HL-60 (cell line): ENCODE measurements at regions not wholly inside any gene's neighbourhood (a gene's known extent, or its start where the extent isn't known, plus 50 kb on each side); places are given as distances from the start of the nearest gene placed in this dataset.

Experiments used
- DNase-seq, 2 experiments: peaks; one replicate each; pipeline ENCODE4 v3.0.0-alpha.2; 2010 to 2020; ENCODE audit warnings: low read depth in 1 of 2, low spot score in 1 of 2
- H3K27ac ChIP-seq: fragments of 250-450 bp; sonication (Bioruptor Pico); replicated peaks from 2 replicates; pipeline ENCODE4 v1.5.1; 2020; ENCODE audit warnings: mild to moderate bottlenecking, moderate library complexity
- H3K27me3 ChIP-seq: fragments of 250-450 bp; sonication (Bioruptor Pico); 2 replicates; pipeline ENCODE4 v1.5.1; 2021; ENCODE audit warnings: mild to moderate bottlenecking, moderate library complexity; ENCODE audit not compliant: insufficient read depth, poor library complexity, severe bottlenecking
- H3K4me3 ChIP-seq: replicated peaks from 2 replicates; pipeline ENCODE4 v1.5.1; 2011; ENCODE audit warnings: mild to moderate bottlenecking, control low read depth, low read length; ENCODE audit not compliant: insufficient read depth
- GABPA ChIP-seq: IDR thresholded peaks from 2 replicates; pipeline ENCODE4 v1.6.1; 2012; ENCODE audit warnings: low read depth
- POLR2AphosphoS5 ChIP-seq: IDR thresholded peaks from 2 replicates; pipeline ENCODE4 v1.6.1; 2012; ENCODE audit warnings: low read depth
- SPI1 ChIP-seq: IDR thresholded peaks from 2 replicates; pipeline ENCODE4 v1.6.1; 2012; ENCODE audit warnings: low read depth, mild to moderate bottlenecking, borderline replicate concordance
- TF ChIP-seq, protein P1 (sequence below): IDR thresholded peaks from 2 replicates; pipeline ENCODE4 v1.6.1; 2012; ENCODE audit warnings: low read depth; ENCODE audit not compliant: insufficient replicate concordance
- TF ChIP-seq, protein P2 (sequence below): IDR thresholded peaks from one replicate; pipeline ENCODE4 v1.5.1; 2011; ENCODE audit warnings: low read length, control low read depth, inconsistent platforms; ENCODE audit not compliant: insufficient read depth

DNA sequence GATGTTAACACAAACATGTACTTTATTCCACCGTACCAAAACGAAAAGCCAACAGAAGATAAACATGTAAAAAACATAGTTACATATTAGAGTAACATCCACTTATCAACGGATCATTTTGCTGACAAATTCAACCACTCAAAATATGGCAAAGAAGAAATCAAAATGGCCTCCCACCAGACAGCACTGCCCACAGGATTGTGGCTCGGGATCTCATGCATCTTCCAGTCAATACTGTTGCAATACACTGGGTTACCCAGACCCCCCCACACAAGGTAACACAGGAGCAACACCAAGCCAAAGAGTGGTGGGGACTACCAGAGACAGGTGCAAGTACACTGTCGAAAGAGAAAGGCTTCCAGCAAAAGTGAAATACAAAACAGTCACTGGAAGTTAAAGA, 57.9 kb upstream of the NHSL1 start:
- Histone ChIP-seq H3K27ac (no peak overlapping the region), H3K4me3 (no peak overlapping the region), H3K27me3 (no peaks in the 10 kb centered on the region)
- TF ChIP-seq, protein P1, sequence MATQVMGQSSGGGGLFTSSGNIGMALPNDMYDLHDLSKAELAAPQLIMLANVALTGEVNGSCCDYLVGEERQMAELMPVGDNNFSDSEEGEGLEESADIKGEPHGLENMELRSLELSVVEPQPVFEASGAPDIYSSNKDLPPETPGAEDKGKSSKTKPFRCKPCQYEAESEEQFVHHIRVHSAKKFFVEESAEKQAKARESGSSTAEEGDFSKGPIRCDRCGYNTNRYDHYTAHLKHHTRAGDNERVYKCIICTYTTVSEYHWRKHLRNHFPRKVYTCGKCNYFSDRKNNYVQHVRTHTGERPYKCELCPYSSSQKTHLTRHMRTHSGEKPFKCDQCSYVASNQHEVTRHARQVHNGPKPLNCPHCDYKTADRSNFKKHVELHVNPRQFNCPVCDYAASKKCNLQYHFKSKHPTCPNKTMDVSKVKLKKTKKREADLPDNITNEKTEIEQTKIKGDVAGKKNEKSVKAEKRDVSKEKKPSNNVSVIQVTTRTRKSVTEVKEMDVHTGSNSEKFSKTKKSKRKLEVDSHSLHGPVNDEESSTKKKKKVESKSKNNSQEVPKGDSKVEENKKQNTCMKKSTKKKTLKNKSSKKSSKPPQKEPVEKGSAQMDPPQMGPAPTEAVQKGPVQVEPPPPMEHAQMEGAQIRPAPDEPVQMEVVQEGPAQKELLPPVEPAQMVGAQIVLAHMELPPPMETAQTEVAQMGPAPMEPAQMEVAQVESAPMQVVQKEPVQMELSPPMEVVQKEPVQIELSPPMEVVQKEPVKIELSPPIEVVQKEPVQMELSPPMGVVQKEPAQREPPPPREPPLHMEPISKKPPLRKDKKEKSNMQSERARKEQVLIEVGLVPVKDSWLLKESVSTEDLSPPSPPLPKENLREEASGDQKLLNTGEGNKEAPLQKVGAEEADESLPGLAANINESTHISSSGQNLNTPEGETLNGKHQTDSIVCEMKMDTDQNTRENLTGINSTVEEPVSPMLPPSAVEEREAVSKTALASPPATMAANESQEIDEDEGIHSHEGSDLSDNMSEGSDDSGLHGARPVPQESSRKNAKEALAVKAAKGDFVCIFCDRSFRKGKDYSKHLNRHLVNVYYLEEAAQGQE: no peak
- TF ChIP-seq SPI1 (no peak), POLR2AphosphoS5 (no peak), GABPA (no peak)
- TF ChIP-seq, protein P2, sequence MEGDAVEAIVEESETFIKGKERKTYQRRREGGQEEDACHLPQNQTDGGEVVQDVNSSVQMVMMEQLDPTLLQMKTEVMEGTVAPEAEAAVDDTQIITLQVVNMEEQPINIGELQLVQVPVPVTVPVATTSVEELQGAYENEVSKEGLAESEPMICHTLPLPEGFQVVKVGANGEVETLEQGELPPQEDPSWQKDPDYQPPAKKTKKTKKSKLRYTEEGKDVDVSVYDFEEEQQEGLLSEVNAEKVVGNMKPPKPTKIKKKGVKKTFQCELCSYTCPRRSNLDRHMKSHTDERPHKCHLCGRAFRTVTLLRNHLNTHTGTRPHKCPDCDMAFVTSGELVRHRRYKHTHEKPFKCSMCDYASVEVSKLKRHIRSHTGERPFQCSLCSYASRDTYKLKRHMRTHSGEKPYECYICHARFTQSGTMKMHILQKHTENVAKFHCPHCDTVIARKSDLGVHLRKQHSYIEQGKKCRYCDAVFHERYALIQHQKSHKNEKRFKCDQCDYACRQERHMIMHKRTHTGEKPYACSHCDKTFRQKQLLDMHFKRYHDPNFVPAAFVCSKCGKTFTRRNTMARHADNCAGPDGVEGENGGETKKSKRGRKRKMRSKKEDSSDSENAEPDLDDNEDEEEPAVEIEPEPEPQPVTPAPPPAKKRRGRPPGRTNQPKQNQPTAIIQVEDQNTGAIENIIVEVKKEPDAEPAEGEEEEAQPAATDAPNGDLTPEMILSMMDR: no peak
- no peak for DNase-seq

DNA sequence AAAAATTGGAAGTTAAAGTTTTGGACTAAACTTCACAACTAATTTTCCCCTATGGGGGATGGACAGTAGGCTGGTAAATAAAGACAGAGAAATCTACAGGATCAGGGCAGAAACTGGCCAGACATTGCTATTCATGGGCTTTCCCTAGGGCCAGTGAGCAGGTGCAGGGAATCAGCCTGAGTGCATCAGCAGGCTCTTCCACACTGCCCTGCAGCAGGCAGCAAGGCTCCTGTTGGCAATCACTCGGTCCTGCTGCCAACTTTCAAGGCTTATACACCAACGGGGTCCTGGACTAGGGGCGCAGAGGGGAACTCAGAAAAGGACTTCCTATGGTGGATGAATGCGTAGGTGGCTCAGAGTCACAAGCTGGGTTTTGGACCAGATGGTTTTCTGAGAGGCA, 59.8 kb upstream of the NHSL1 start:
- Histone ChIP-seq H3K27me3 (no peaks in the 10 kb centered on the region), H3K4me3 (no peak overlapping the region), H3K27ac (no peak overlapping the region)
- TF ChIP-seq GABPA: no peak
- TF ChIP-seq, protein P1: no peak
- no peak for TF ChIP-seq SPI1
- no peak for DNase-seq

DNA sequence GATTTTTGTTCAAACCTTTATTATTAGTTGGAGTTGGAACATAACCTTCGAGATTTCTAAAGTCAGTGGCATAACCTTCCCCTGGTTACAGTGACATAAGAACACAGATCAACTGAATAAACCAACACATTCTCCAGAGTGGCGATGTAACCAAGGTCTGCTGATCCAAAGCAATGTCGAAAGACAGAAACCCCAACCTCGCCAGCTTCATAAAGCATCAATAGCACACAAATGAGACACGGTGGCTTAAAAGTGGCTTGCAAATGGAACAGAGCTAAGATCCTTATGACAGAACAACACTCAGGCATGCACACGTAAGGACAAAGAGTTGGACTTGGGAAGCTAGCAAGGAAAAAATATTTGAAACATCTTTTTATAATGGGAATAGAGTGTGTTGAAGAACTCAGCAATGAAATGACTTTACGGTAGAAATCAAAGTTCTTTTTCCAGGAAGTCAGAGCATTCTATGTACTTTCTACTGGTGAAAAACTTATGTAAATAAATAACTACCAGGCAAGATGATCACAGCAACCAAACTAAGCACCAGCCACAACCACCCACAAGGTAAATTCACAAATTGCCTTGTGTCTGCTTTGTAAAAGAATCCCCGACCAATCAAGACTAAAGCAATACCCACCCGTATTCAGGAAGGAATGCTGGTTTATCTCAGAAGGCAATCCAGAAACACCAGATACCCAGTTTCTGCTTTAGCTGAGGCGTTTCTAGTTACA, 61.0 kb upstream of the NHSL1 start:
- H3K27ac ChIP-seq: no peak overlapping the region
- no peak for DNase-seq

More for the DNA sequence above, 61.0 kb upstream of the NHSL1 start:
- H3K27me3 ChIP-seq: no peaks in the 10 kb centered on the region
- no peak overlapping the region for H3K4me3 ChIP-seq
- TF ChIP-seq, protein P1: no peak
- TF ChIP-seq GABPA (no peak), SPI1 (no peak), POLR2AphosphoS5 (no peak)
- TF ChIP-seq, protein P2: no peak
